ENCODE measurements at regions not wholly inside any gene's neighbourhood (a gene's known extent, or its start where the extent isn't known, plus 50 kb on each side); places are given as distances from the start of the nearest gene placed in this dataset.

GRCh38 chr1:184218458-184219075 is 167.0 kb downstream of the TSEN15 start:
- no peak for TF ChIP-seq CTCF (conservative IDR thresholded peaks at IDR 0.05 in 1 of 2, IDR thresholded peaks at IDR 0.05 in 1 of 2; ENCODE audit: low read depth in 1 of 2, low read length in 2 of 2)
- TF ChIP-seq EZH2 (IDR thresholded peaks at IDR 0.05; ENCODE audit: low read length, missing control alignments): no peak

Data from fibroblast of lung (primary cell).